ENCODE measurements at regions not wholly inside any gene's neighbourhood (a gene's known extent, or its start where the extent isn't known, plus 50 kb on each side); places are given as distances from the start of the nearest gene placed in this dataset.
"Not testable (repeated sequence)": the region's sequence is repeated elsewhere in the genome, so short reads cannot be mapped to it uniquely, and the experiment has no call there.

DNA sequence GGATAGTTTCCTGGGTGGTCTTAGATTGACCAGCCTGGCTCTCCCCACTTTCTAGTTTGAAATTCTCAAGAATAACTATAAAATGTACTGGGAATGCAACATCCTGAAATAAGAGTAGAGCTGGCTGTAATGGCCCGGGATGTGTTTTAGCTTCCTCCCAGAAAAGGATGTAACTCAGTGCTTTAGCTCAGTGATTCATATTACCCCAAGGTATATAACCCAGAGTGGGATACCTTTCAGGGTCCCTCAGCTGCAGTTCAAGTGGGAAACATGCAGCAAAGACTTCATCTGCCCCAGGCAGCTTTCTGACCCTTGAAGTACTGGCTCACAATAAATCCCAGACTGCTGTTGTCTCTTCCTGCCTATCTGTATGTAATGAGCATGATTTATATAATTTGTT lies 666.7 kb upstream of the KCND2 start:
- peaks cover 0 to 19% (median 4%) of the 10 kb centered on the region in 12 donors for H3K9me3 ChIP-seq
- intact Hi-C loops (cut with DNase I): no loop called here
- 65 to 88% (median 85%) methylated on average over 1 of the region's 1 CpG for WGBS, 4 donors
- no peak overlapping the region for H3K4me3 ChIP-seq
- no peak for ATAC-seq
- H3K4me1 ChIP-seq: no peaks in the 10 kb centered on the region
- H3K27me3 ChIP-seq: no peaks in the 10 kb centered on the region
- H3K36me3 ChIP-seq: no peaks in the 10 kb centered on the region
- no peak for DNase-seq
- TF ChIP-seq, protein P1, sequence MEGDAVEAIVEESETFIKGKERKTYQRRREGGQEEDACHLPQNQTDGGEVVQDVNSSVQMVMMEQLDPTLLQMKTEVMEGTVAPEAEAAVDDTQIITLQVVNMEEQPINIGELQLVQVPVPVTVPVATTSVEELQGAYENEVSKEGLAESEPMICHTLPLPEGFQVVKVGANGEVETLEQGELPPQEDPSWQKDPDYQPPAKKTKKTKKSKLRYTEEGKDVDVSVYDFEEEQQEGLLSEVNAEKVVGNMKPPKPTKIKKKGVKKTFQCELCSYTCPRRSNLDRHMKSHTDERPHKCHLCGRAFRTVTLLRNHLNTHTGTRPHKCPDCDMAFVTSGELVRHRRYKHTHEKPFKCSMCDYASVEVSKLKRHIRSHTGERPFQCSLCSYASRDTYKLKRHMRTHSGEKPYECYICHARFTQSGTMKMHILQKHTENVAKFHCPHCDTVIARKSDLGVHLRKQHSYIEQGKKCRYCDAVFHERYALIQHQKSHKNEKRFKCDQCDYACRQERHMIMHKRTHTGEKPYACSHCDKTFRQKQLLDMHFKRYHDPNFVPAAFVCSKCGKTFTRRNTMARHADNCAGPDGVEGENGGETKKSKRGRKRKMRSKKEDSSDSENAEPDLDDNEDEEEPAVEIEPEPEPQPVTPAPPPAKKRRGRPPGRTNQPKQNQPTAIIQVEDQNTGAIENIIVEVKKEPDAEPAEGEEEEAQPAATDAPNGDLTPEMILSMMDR (IDR thresholded peaks at IDR 0.05): no peak
- no peak for TF ChIP-seq POLR2A (IDR thresholded peaks at IDR 0.05)
- no peak overlapping the region for H3K27ac ChIP-seq

DNA sequence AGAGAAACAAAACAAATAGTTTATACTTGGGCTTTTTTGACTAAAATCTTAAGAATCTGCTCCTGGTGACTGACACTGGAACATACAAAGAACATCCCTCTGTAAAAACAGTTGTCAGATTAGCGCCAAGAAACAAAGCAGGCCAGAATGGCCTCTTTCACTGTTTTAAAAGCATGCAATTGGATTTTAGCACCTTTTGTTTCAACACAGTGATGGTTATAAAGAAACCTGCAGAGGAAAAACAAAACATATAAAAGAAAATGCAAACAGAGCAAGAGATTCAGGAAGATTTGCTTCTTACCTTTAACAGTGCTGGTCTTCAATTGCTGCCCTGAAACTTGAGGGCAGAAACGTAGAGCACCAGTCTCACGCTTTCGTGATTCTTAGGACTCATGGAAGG lies 652.2 kb upstream of the KCND2 start:
- H3K4me1 ChIP-seq: no peaks in the 10 kb centered on the region
- no peak overlapping the region for H3K4me3 ChIP-seq
- no peak overlapping the region for H3K27ac ChIP-seq
- no peak for DNase-seq
- no peak for ATAC-seq
- WGBS, 4 donors: 61 to 70% (median 66%) methylated on average over 4 of the region's 4 CpGs
- TF ChIP-seq, protein P1 (IDR thresholded peaks at IDR 0.05): no peak
- no peak for TF ChIP-seq POLR2A (IDR thresholded peaks at IDR 0.05)
- H3K9me3 ChIP-seq: no peaks in the 10 kb centered on the region
- no peaks in the 10 kb centered on the region for H3K36me3 ChIP-seq
- no peaks in the 10 kb centered on the region for H3K27me3 ChIP-seq
- intact Hi-C loops (cut with DNase I): no loop called here

DNA sequence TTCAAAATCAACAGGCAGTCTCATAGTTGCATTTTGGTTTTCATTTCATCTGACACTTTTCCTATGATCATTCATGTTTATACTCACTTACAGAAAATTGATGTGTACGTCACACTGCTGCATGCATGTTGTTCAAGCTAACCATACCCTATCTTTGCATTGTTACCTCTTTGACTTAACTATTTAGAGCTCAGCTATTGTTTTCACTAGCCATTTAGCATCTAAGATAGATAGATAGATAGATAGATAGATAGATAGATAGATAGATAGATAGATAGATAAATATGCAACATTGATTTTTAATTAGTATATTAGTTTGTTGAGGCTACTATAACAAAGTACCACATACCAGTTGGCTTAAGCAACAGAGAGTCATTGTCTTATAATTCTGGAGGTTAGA lies 649.5 kb upstream of the KCND2 start:
- no peak for ATAC-seq
- Histone ChIP-seq H3K27me3 (no peaks in the 10 kb centered on the region), H3K36me3 (no peaks in the 10 kb centered on the region), H3K27ac (no peak overlapping the region), H3K4me1 (no peaks in the 10 kb centered on the region), H3K9me3 (no peaks in the 10 kb centered on the region), H3K4me3 (no peak overlapping the region)
- intact Hi-C loops (cut with DNase I): no loop called here
- no peak for DNase-seq
- WGBS, 4 donors: 68 to 86% (median 82%) methylated on average over 1 of the region's 1 CpG
- TF ChIP-seq, protein P1 (IDR thresholded peaks at IDR 0.05): no peak
- TF ChIP-seq POLR2A (IDR thresholded peaks at IDR 0.05): no peak

DNA sequence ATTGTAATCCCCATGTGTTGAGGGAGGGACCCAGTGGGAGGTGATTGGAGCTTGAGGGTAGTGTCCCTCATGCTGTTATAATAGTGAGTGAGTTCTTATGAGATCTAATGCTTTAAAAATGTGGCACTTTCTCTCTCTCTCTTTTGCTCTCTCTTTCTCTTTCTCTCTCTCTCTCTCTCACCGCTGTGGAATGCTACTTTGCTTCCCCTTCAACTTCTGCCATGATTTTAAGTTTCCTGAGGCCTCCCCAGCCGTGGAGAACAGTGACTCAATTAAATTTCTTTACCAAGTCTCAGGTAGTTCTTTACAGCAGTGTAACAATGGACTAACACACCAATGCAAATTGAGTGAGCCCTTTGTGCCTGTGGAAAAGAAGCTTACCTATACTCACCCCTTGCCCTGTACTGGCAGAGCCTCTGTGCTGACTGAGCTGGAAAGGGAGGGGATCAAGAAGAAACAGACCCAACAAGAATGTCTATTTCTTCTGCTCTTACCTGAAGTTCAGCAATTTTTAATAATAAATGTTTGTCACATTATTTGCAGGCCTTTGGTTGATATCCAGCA lies 642.5 kb upstream of the KCND2 start:
- intact Hi-C loops (cut with DNase I): no loop called here
- Histone ChIP-seq H3K4me3 (no peak overlapping the region), H3K4me1 (no peaks in the 10 kb centered on the region), H3K27me3 (no peaks in the 10 kb centered on the region), H3K27ac (no peak overlapping the region), H3K36me3 (no peaks in the 10 kb centered on the region), H3K9me3 (no peaks in the 10 kb centered on the region)
- TF ChIP-seq, protein P1 (IDR thresholded peaks at IDR 0.05): no peak
- no peak for TF ChIP-seq POLR2A (IDR thresholded peaks at IDR 0.05)
- no peak for ATAC-seq
- WGBS, 4 donors: 49 to 73% (median 61%) methylated on average over 2 of the region's 2 CpGs
- no peak for DNase-seq

DNA sequence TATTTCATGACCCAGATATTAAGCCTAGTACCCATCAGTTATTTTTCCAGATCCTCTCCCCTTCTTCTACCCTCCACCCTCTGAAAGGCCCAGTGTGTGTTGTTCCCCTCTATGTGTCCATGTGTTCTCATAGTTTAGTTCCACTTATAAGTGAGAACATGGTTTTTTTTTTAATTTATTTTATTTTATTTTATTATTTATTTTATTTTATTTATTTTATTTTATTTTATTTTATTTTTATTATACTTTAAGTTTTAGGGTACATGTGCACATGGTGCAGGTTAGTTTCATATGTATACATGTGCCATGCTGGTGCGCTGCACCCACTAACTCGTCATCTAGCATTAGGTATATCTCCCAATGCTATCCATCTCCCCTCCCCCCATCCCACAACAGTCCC lies 639.2 kb upstream of the KCND2 start:
- H3K4me3 ChIP-seq; ATAC-seq; intact Hi-C loops (cut with DNase I); DNase-seq; H3K36me3 ChIP-seq; H3K9me3 ChIP-seq; H3K4me1 ChIP-seq; H3K27ac ChIP-seq; H3K27me3 ChIP-seq: not testable (repeated sequence)
- WGBS, 4 donors: 91 to 95% (median 94%) methylated on average over 2 of the region's 2 CpGs

Data from heart left ventricle (tissue), 16 donors.